Brain microvascular endothelial cell (primary cell): ENCODE measurements at regions not wholly inside any gene's neighbourhood (a gene's known extent, or its start where the extent isn't known, plus 50 kb on each side); places are given as distances from the start of the nearest gene placed in this dataset.

Experiments used
- DNase-seq: peaks from one replicate; pipeline ENCODE4 v3.0.0-alpha.2; 2020
- H3K27ac ChIP-seq: fragments of 250-450 bp; sonication (Bioruptor Pico); 2 replicates; pipeline ENCODE4 v1.5.1; 2020; ENCODE audit warnings: mild to moderate bottlenecking, moderate library complexity
- H3K27me3 ChIP-seq: fragments of 250-450 bp; sonication (Bioruptor Pico); replicated peaks from 2 replicates; pipeline ENCODE4 v1.5.1; 2020; ENCODE audit warnings: mild to moderate bottlenecking
- H3K36me3 ChIP-seq: fragments of 250-450 bp; sonication (Bioruptor Pico); replicated peaks from 2 replicates; pipeline ENCODE4 v1.5.1; 2020; ENCODE audit warnings: mild to moderate bottlenecking
- H3K4me3 ChIP-seq: 2 replicates; pipeline ENCODE4 v1.5.1; 2011; ENCODE audit warnings: low read depth, mild to moderate bottlenecking, control low read depth, low read length, moderate library complexity
- CTCF ChIP-seq: IDR thresholded peaks from 2 replicates; pipeline ENCODE4 v1.5.1; 2011; ENCODE audit warnings: low read depth, mild to moderate bottlenecking, moderate library complexity, low read length, control low read depth, inconsistent platforms; ENCODE audit errors: missing control alignments
- in situ Hi-C: cut with HindIII; loops from 2 replicates; pipeline ENCODE4 v1.10.0; 2017; ENCODE audit warnings: low sequenced_read_pairs, low pct_ligation_motif_present

DNA sequence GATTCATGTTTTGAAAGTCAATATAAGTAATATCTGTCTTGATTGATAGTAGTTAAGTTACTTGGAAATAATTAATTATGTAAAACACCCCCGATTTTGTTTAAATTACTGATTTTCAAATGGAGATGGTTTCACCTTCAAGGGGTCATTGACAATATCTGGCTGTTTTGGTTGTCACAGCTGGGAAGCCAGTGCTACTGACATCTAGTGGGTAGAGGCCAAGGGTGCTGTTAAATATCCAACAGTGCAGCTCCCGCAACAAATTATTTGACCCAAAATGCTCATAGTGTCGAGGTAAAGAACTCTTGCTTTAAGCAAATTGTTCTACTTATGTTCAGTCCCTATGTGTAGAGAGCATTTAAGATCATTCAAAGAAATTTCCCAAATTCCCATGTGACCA lies 50.6 kb upstream of the PCDH20 start:
- in situ Hi-C loops = no loop called here

More for the DNA sequence above, 50.6 kb upstream of the PCDH20 start:
- no peak overlapping the region for H3K4me3 ChIP-seq
- no peaks in the 10 kb centered on the region for H3K36me3 ChIP-seq
- no peak for DNase-seq
- no peak overlapping the region for H3K27ac ChIP-seq
- H3K27me3 ChIP-seq = no peaks in the 10 kb centered on the region
- peak; percentile 36 for TF ChIP-seq CTCF
